Trophoblast cell (in vitro differentiated cells and primary cell): ENCODE measurements at regions not wholly inside any gene's neighbourhood (a gene's known extent, or its start where the extent isn't known, plus 50 kb on each side); places are given as distances from the start of the nearest gene placed in this dataset.
"Not testable (repeated sequence)": the region's sequence is repeated elsewhere in the genome, so short reads cannot be mapped to it uniquely, and the experiment has no call there.

Experiments
- DNase-seq, 2 donors: peaks; one replicate each; pipeline ENCODE4 v3.0.0-alpha.2; 2016
- H2AFZ ChIP-seq: 2 replicates; pipeline ENCODE4 v1.6.1; 2013; ENCODE audit warnings: low read length, moderate library complexity, mild to moderate bottlenecking; ENCODE audit not compliant: insufficient read depth, poor library complexity
- H2AK5ac ChIP-seq: 2 replicates; pipeline ENCODE4 v1.6.1; 2013; ENCODE audit warnings: mild to moderate bottlenecking, low read length
- H2BK120ac ChIP-seq: 2 replicates; pipeline ENCODE4 v1.6.1; 2013; ENCODE audit warnings: low read length, mild to moderate bottlenecking, moderate library complexity; ENCODE audit not compliant: insufficient read depth, poor library complexity
- H2BK12ac ChIP-seq: 2 replicates; pipeline ENCODE4 v1.6.1; 2013; ENCODE audit warnings: mild to moderate bottlenecking, low read length, moderate library complexity
- H2BK5ac ChIP-seq: 2 replicates; pipeline ENCODE4 v1.6.1; 2013; ENCODE audit warnings: low read length, low read depth, moderate library complexity, mild to moderate bottlenecking; ENCODE audit not compliant: poor library complexity
- H3K14ac ChIP-seq: 2 replicates; pipeline ENCODE4 v1.6.1; 2013; ENCODE audit warnings: mild to moderate bottlenecking, low read length
- H3K18ac ChIP-seq: 2 replicates; pipeline ENCODE4 v1.6.1; 2013; ENCODE audit warnings: mild to moderate bottlenecking, low read length
- H3K23ac ChIP-seq: 2 replicates; pipeline ENCODE4 v1.6.1; 2013; ENCODE audit warnings: low read length
- H3K27ac ChIP-seq: 2 replicates; pipeline ENCODE4 v1.5.1; 2013; ENCODE audit warnings: low read depth, mild to moderate bottlenecking, inconsistent platforms, low read length, moderate library complexity
- H3K27me3 ChIP-seq: 2 replicates; pipeline ENCODE4 v1.6.1; 2013; ENCODE audit warnings: inconsistent platforms, mild to moderate bottlenecking, low read length, moderate library complexity; ENCODE audit not compliant: insufficient read depth
- H3K36me3 ChIP-seq, 2 experiments: 1 replicate in 1 of 2; 2 replicates in 1 of 2; pipeline ENCODE4 v1.6.1; 2013; ENCODE audit warnings: low read length in 2 of 2, mild to moderate bottlenecking in 2 of 2, moderate library complexity in 1 of 2; ENCODE audit not compliant: insufficient read depth in 2 of 2, control insufficient read depth in 1 of 2
- H3K4ac ChIP-seq: 2 replicates; pipeline ENCODE4 v1.6.1; 2013; ENCODE audit warnings: low read depth, mild to moderate bottlenecking, low read length, moderate library complexity
- H3K4me1 ChIP-seq, 2 experiments: 1 replicate in 1 of 2; 2 replicates in 1 of 2; pipeline ENCODE4 v1.6.1; 2013; ENCODE audit warnings: low read length in 2 of 2, mild to moderate bottlenecking in 2 of 2, moderate library complexity in 1 of 2; ENCODE audit not compliant: insufficient read depth in 2 of 2, control insufficient read depth in 1 of 2
- H3K4me2 ChIP-seq: 2 replicates; pipeline ENCODE4 v1.6.1; 2013; ENCODE audit warnings: inconsistent platforms, mild to moderate bottlenecking, low read length, moderate library complexity
- H3K4me3 ChIP-seq: 2 replicates; pipeline ENCODE4 v1.5.1; 2013; ENCODE audit warnings: mild to moderate bottlenecking, low read depth, low read length, inconsistent platforms
- H3K79me1 ChIP-seq: one replicate; pipeline ENCODE4 v1.6.1; 2013; ENCODE audit warnings: low read length
- H3K79me2 ChIP-seq: 2 replicates; pipeline ENCODE4 v1.6.1; 2013; ENCODE audit warnings: low read length, mild to moderate bottlenecking; ENCODE audit not compliant: control insufficient read depth, insufficient read depth, poor library complexity
- H3K9ac ChIP-seq: 2 replicates; pipeline ENCODE4 v1.6.1; 2013; ENCODE audit warnings: mild to moderate bottlenecking, low read length
- H3K9me3 ChIP-seq: 2 replicates; pipeline ENCODE4 v1.6.1; 2013; ENCODE audit warnings: low read depth, mild to moderate bottlenecking, control low read depth, inconsistent platforms, low read length; ENCODE audit not compliant: insufficient read depth
- H4K12ac ChIP-seq: 2 replicates; pipeline ENCODE4 v1.6.1; 2013; ENCODE audit warnings: low read depth, mild to moderate bottlenecking, low read length, moderate library complexity
- H4K8ac ChIP-seq: 2 replicates; pipeline ENCODE4 v1.6.1; 2013; ENCODE audit warnings: low read depth, mild to moderate bottlenecking, low read length, moderate library complexity
- H4K91ac ChIP-seq: one replicate; pipeline ENCODE4 v1.6.1; 2013; ENCODE audit warnings: low read depth, mild to moderate bottlenecking, low read length, moderate library complexity
- WGBS: extraction: QIAGEN DNeasy Blood & Tissue Kit; methylation state at CpG from one replicate; pipeline ENCODE4 v1.1.7; 2013; ENCODE audit warnings: missing lambda C conversion rate; ENCODE audit not compliant: insufficient read length, insufficient coverage; ENCODE audit errors: extremely low coverage; 5-methylcytosine and 5-hydroxymethylcytosine counted together

DNA sequence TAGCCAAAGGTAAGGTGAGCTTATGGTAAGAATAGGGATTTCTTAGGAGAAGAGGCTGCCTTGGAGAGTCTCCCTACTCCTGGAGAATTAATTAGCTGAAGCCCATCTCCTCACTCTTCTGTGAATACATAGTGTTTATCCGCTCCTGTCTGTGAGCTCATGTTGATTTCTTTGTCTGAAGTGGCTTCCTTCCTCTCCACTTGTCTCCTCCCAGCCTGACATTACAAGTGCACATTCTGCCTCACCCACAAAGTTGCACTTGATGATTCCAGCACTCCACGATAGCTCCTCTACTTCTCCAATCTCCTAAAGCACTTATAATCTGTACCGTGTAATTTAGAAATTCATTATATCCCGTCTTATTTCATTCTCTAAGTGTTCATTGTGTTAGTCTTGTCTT, 287.2 kb downstream of the QKI start:
- H2AK5ac ChIP-seq: no peak overlapping the region
- H3K79me2 ChIP-seq: no peaks in the 10 kb centered on the region
- no peak overlapping the region for H3K23ac ChIP-seq
- H2BK120ac ChIP-seq: no peak overlapping the region
- no peak overlapping the region for H3K4me2 ChIP-seq
- no peaks in the 10 kb centered on the region for H3K79me1 ChIP-seq
- WGBS: no CpG with 5 or more reads among the region's 4 CpGs
- no peak overlapping the region for H3K14ac ChIP-seq
- no peak overlapping the region for H4K12ac ChIP-seq
- no peak overlapping the region for H3K27ac ChIP-seq
- no peak overlapping the region for H3K4ac ChIP-seq
- no peaks in the 10 kb centered on the region for H3K9me3 ChIP-seq
- no peak overlapping the region for H4K8ac ChIP-seq
- H3K4me3 ChIP-seq: no peak overlapping the region
- no peak overlapping the region for H3K9ac ChIP-seq
- H2AFZ ChIP-seq: no peak overlapping the region
- H3K4me1 ChIP-seq: no peaks in the 10 kb centered on the region
- H3K27me3 ChIP-seq: no peaks in the 10 kb centered on the region
- no peak overlapping the region for H2BK12ac ChIP-seq
- H3K36me3 ChIP-seq: no peaks in the 10 kb centered on the region
- H2BK5ac ChIP-seq: no peak overlapping the region
- H4K91ac ChIP-seq: no peak overlapping the region
- no peak overlapping the region for H3K18ac ChIP-seq
- no peak for DNase-seq

DNA sequence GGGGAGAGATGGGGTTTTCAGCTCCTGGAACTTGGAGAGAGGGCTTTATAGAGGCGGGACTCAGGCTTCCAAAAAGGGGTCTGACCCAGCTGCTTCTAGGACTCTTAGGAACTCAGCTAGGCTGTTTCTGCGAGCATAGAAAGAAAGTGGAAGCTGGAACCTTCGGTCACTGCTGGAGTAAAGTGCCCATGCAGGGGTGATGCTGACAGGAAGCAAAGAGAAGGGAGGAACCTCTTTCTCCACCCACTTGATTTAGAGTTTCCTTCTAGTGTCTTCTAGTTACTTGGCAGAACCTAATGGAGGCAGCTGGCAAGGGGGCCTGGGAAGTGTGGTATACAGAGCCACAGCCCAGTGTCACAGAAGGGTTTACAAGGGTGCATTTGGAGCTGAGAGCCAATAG, 283.6 kb downstream of the QKI start:
- H3K14ac ChIP-seq: no peak overlapping the region
- no peaks in the 10 kb centered on the region for H3K9me3 ChIP-seq
- no peak overlapping the region for H2BK5ac ChIP-seq
- H4K12ac ChIP-seq: no peak overlapping the region
- no peaks in the 10 kb centered on the region for H3K79me2 ChIP-seq
- H3K27me3 ChIP-seq: no peaks in the 10 kb centered on the region
- WGBS: no CpG with 5 or more reads among the region's 3 CpGs
- no peak overlapping the region for H2AK5ac ChIP-seq
- DNase-seq: no peak
- H3K36me3 ChIP-seq: no peaks in the 10 kb centered on the region
- H2BK120ac ChIP-seq: no peak overlapping the region
- H3K4me2 ChIP-seq: no peak overlapping the region
- no peak overlapping the region for H2AFZ ChIP-seq
- H4K91ac ChIP-seq: no peak overlapping the region
- no peak overlapping the region for H3K18ac ChIP-seq
- no peak overlapping the region for H3K27ac ChIP-seq
- H3K4me3 ChIP-seq: no peak overlapping the region
- H3K79me1 ChIP-seq: no peaks in the 10 kb centered on the region
- H3K23ac ChIP-seq: no peak overlapping the region
- H3K4ac ChIP-seq: no peak overlapping the region
- no peak overlapping the region for H4K8ac ChIP-seq
- H3K4me1 ChIP-seq: no peaks in the 10 kb centered on the region
- no peak overlapping the region for H3K9ac ChIP-seq
- no peak overlapping the region for H2BK12ac ChIP-seq

DNA sequence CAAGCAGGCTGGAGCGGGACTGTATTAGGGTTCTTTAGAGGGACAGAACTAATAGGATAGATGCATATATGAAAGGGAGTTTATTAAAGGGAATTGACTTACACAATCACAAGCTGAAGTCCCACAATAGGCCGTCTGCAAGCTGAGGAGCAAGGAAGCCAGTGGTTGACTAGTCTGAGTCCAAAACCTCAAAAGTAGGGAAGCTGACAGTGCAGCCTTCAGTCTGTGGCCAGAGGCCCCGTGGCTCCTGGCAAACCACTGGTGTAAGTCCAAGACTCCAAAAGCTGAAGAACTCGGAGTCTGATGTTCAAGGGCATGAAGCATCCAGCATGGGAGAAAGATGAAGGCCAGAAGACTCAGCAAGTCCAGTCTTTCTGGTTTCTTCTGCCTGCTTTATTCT, 281.8 kb downstream of the QKI start:
- H2BK5ac ChIP-seq, H3K9me3 ChIP-seq: not testable (repeated sequence)
- WGBS: no CpG with 5 or more reads among the region's 4 CpGs

DNA sequence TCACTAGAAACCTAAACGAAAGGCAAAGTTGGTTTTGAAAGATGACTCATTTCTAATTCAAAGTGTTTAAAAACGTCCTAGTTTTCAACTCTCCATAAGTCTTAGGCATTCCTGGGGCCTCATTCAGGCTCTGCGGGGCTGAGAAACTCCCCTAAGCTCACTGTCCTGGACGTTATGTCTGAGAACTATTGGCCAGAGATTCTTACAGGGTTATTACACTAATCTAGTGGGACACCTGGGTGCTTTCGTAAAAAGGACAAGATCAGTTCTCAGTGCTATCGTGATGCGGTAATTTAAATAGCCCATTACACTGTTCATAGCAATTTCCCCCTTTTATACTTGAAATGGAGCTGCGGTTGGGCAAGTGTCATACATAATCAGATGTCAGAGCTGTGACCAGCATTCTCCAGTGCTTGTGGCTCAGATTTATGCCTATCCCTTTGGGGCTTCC, 280.9 kb downstream of the QKI start:
- Histone ChIP-seq H3K27me3 (no peaks in the 10 kb centered on the region), H3K14ac (no peak overlapping the region), H4K8ac (no peak overlapping the region), H3K4ac (no peak overlapping the region), H3K23ac (no peak overlapping the region), H2BK5ac (no peak overlapping the region), H2BK12ac (no peak overlapping the region), H3K27ac (no peak overlapping the region), H3K4me3 (no peak overlapping the region), H2BK120ac (no peak overlapping the region), H3K79me1 (no peaks in the 10 kb centered on the region), H3K4me2 (no peak overlapping the region), H2AK5ac (no peak overlapping the region), H3K18ac (no peak overlapping the region), H2AFZ (no peak overlapping the region), H3K79me2 (no peaks in the 10 kb centered on the region), H4K91ac (no peak overlapping the region), H3K9ac (no peak overlapping the region), H3K4me1 (no peaks in the 10 kb centered on the region), H3K9me3 (no peaks in the 10 kb centered on the region), H3K36me3 (no peaks in the 10 kb centered on the region), H4K12ac (no peak overlapping the region)
- DNase-seq: no peak
- no CpG with 5 or more reads among the region's 8 CpGs for WGBS

More for the DNA sequence above, 281.8 kb downstream of the QKI start:
- H2AFZ ChIP-seq, H3K9ac ChIP-seq, H3K4ac ChIP-seq, H2BK120ac ChIP-seq, H3K79me2 ChIP-seq, H3K27me3 ChIP-seq, H3K14ac ChIP-seq, H3K18ac ChIP-seq, H4K8ac ChIP-seq, H4K91ac ChIP-seq, H3K27ac ChIP-seq, H4K12ac ChIP-seq, H2BK12ac ChIP-seq, H2AK5ac ChIP-seq, H3K36me3 ChIP-seq, H3K4me2 ChIP-seq, H3K4me3 ChIP-seq, DNase-seq, H3K23ac ChIP-seq, H3K4me1 ChIP-seq, H3K79me1 ChIP-seq: not testable (repeated sequence)
